Lower leg skin (tissue), 3 donors: ENCODE measurements at regions not wholly inside any gene's neighbourhood (a gene's known extent, or its start where the extent isn't known, plus 50 kb on each side); places are given as distances from the start of the nearest gene placed in this dataset.

Source experiments
- CTCF ChIP-seq, 3 donors: fragments of 450-650 bp; IDR thresholded peaks; one replicate each; pipeline ENCODE4 v1.5.1; 2016; ENCODE audit warnings: antibody characterized with exemption in 3 of 3, mild to moderate bottlenecking in 3 of 3, moderate library complexity in 2 of 3
- POLR2A ChIP-seq, 2 donors: fragments of 450-650 bp; IDR thresholded peaks; one replicate each; pipeline ENCODE4 v1.6.1; 2016 to 2017; ENCODE audit warnings: antibody characterized with exemption in 2 of 2, mild to moderate bottlenecking in 1 of 2, moderate library complexity in 1 of 2

- no peak for TF ChIP-seq POLR2A (IDR thresholded peaks at IDR 0.05)
- no peak for TF ChIP-seq CTCF (IDR thresholded peaks at IDR 0.05)
Measured at GRCh38 chr3:126263971-126264370, 83.6 kb upstream of the ALDH1L1 start.
